ENCODE measurements at regions not wholly inside any gene's neighbourhood (a gene's known extent, or its start where the extent isn't known, plus 50 kb on each side); places are given as distances from the start of the nearest gene placed in this dataset.

- no peak for DNase-seq (ENCODE audit: insufficient read length, low spot score, missing footprints)
- Histone ChIP-seq H3K4me3 (ENCODE audit: insufficient read depth, low read length) (no peak overlapping the region), H3K27me3 (ENCODE audit: insufficient read depth, low read length) (no peaks in the 10 kb centered on the region), H2AFZ (ENCODE audit: low read length) (no peak overlapping the region), H3K9me3 (ENCODE audit: low read depth, low read length) (no peaks in the 10 kb centered on the region), H3K79me2 (ENCODE audit: insufficient read depth, low read length) (no peaks in the 10 kb centered on the region), H3K4me2 (ENCODE audit: insufficient read depth, low read length) (no peak overlapping the region), H3K4me1 (ENCODE audit: insufficient read depth, low read length) (no peaks in the 10 kb centered on the region), H4K20me1 (ENCODE audit: insufficient read depth, low read length) (no peaks in the 10 kb centered on the region), H3K36me3 (ENCODE audit: insufficient read depth, low read length) (no peaks in the 10 kb centered on the region), H3K27ac (ENCODE audit: low read depth, low read length) (no peak overlapping the region)
- TF ChIP-seq, protein P1, sequence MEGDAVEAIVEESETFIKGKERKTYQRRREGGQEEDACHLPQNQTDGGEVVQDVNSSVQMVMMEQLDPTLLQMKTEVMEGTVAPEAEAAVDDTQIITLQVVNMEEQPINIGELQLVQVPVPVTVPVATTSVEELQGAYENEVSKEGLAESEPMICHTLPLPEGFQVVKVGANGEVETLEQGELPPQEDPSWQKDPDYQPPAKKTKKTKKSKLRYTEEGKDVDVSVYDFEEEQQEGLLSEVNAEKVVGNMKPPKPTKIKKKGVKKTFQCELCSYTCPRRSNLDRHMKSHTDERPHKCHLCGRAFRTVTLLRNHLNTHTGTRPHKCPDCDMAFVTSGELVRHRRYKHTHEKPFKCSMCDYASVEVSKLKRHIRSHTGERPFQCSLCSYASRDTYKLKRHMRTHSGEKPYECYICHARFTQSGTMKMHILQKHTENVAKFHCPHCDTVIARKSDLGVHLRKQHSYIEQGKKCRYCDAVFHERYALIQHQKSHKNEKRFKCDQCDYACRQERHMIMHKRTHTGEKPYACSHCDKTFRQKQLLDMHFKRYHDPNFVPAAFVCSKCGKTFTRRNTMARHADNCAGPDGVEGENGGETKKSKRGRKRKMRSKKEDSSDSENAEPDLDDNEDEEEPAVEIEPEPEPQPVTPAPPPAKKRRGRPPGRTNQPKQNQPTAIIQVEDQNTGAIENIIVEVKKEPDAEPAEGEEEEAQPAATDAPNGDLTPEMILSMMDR (IDR thresholded peaks at IDR 0.05; ENCODE audit: extremely low read depth, low read depth, low read length): no peak
Measured at GRCh38 chr15:87805117-87805820, 451.3 kb downstream of the NTRK3 start.

DNA sequence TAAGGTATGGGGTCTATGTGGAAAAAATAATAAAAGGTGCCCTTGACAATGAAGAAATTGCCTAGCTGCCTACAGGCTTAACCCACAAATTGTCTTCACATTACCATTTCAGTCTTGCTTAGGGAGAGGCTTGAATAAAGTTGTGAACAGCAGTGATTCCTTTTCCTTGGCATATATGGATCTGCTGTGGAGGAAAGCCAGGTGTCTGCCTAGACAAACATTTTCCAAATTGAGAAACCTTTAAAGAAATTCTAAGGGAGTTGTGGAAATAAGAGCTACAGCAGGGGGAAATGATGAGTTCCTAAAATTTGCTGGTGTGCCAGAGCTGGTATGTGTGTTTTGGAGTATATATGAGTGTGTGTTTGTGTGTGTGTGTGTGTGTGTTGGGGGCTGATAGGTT is 452.1 kb downstream of the NTRK3 start:
- Histone ChIP-seq H3K36me3 (ENCODE audit: insufficient read depth, low read length) (no peaks in the 10 kb centered on the region), H2AFZ (ENCODE audit: low read length) (no peak overlapping the region), H3K4me1 (ENCODE audit: insufficient read depth, low read length) (no peaks in the 10 kb centered on the region), H3K9me3 (ENCODE audit: low read depth, low read length) (no peaks in the 10 kb centered on the region), H3K79me2 (ENCODE audit: insufficient read depth, low read length) (no peaks in the 10 kb centered on the region), H3K27ac (ENCODE audit: low read depth, low read length) (no peak overlapping the region), H4K20me1 (ENCODE audit: insufficient read depth, low read length) (no peaks in the 10 kb centered on the region), H3K4me2 (ENCODE audit: insufficient read depth, low read length) (no peak overlapping the region), H3K4me3 (ENCODE audit: insufficient read depth, low read length) (no peak overlapping the region), H3K27me3 (ENCODE audit: insufficient read depth, low read length) (no peaks in the 10 kb centered on the region)
- TF ChIP-seq, protein P1 (IDR thresholded peaks at IDR 0.05; ENCODE audit: extremely low read depth, low read depth, low read length): no peak
- no peak for DNase-seq (ENCODE audit: insufficient read length, low spot score, missing footprints)

- Histone ChIP-seq H3K79me2 (ENCODE audit: insufficient read depth, low read length) (no peaks in the 10 kb centered on the region), H3K36me3 (ENCODE audit: insufficient read depth, low read length) (no peaks in the 10 kb centered on the region), H3K4me3 (ENCODE audit: insufficient read depth, low read length) (no peak overlapping the region), H3K27me3 (ENCODE audit: insufficient read depth, low read length) (no peaks in the 10 kb centered on the region), H2AFZ (ENCODE audit: low read length) (no peak overlapping the region), H3K9me3 (ENCODE audit: low read depth, low read length) (no peaks in the 10 kb centered on the region), H4K20me1 (ENCODE audit: insufficient read depth, low read length) (no peaks in the 10 kb centered on the region), H3K4me1 (ENCODE audit: insufficient read depth, low read length) (no peaks in the 10 kb centered on the region), H3K27ac (ENCODE audit: low read depth, low read length) (no peak overlapping the region), H3K4me2 (ENCODE audit: insufficient read depth, low read length) (no peak overlapping the region)
- no peak for DNase-seq (ENCODE audit: insufficient read length, low spot score, missing footprints)
- TF ChIP-seq, protein P1 (IDR thresholded peaks at IDR 0.05; ENCODE audit: extremely low read depth, low read depth, low read length): no peak
Measured at GRCh38 chr15:87799838-87800237, 456.7 kb downstream of the NTRK3 start.

DNA sequence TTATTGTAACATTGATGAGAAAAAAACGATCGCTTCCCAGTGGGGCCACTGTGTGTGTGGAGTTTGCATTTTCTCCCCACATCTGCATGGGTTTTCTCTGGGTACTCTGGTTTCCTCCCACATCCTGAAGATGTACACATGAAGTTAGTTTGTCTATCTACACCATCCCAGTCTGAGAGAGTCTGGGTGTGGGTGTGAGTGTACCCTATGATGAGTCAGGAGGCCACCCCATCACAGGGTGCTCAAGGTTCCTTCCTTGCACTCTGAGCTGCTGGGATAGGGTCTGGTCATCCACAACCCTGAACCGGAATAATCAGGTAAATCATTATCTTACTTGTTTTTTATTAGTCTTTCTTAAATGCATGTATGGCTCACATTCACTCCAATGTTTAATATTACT is 457.1 kb downstream of the NTRK3 start:
- Histone ChIP-seq H3K4me2 (ENCODE audit: insufficient read depth, low read length) (no peak overlapping the region), H3K4me3 (ENCODE audit: insufficient read depth, low read length) (no peak overlapping the region), H3K4me1 (ENCODE audit: insufficient read depth, low read length) (no peaks in the 10 kb centered on the region), H3K27me3 (ENCODE audit: insufficient read depth, low read length) (no peaks in the 10 kb centered on the region), H3K36me3 (ENCODE audit: insufficient read depth, low read length) (no peaks in the 10 kb centered on the region), H3K27ac (ENCODE audit: low read depth, low read length) (no peak overlapping the region), H3K79me2 (ENCODE audit: insufficient read depth, low read length) (no peaks in the 10 kb centered on the region), H4K20me1 (ENCODE audit: insufficient read depth, low read length) (no peaks in the 10 kb centered on the region), H3K9me3 (ENCODE audit: low read depth, low read length) (no peaks in the 10 kb centered on the region), H2AFZ (ENCODE audit: low read length) (no peak overlapping the region)
- TF ChIP-seq, protein P1 (IDR thresholded peaks at IDR 0.05; ENCODE audit: extremely low read depth, low read depth, low read length): no peak
- no peak for DNase-seq (ENCODE audit: insufficient read length, low spot score, missing footprints)

All from osteoblast (primary cell).